ENCODE measurements at regions not wholly inside any gene's neighbourhood (a gene's known extent, or its start where the extent isn't known, plus 50 kb on each side); places are given as distances from the start of the nearest gene placed in this dataset.

DNA sequence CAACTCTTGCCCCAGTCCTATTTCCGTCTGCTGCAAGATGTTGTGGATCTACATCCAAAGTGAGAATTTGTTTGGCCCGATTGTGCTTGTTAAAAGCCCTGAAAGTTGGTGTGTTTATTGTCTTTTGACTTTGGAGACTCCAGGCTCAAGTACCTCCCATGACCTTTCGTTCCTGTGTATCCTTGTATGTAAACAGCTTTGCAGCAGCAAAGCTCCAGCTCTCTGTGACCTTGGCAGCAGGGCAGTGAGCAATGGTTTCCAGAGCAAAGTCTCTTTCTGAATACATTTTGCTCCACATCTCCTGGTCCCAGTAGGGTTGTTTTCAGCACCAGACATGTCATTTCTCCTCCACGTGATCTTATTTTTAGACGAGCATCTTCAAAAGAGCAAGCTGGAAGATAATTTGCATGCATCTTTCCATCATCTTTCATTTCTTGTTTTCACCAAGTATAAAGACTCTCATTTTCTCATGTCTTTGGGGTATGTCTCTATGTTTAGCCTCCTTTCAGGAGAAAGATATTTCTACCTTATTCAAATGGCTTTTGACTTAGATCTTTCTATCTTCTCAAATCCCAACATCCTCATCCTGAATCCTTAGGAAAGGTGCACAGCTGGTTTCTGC is 68.1 kb upstream of the ERCC6L2 start:
- TF ChIP-seq ZNF184 (tag by site-specific recombination; IDR thresholded peaks at IDR 0.05) = no peak
- TF ChIP-seq ZIC2 (tag by site-specific recombination; IDR thresholded peaks at IDR 0.05) = no peak
- TF ChIP-seq ZNF707 (tag by site-specific recombination; IDR thresholded peaks at IDR 0.05) = no peak
- no peak for TF ChIP-seq CTCF (tag by site-specific recombination; IDR thresholded peaks at IDR 0.05)
- TF ChIP-seq, protein P1, sequence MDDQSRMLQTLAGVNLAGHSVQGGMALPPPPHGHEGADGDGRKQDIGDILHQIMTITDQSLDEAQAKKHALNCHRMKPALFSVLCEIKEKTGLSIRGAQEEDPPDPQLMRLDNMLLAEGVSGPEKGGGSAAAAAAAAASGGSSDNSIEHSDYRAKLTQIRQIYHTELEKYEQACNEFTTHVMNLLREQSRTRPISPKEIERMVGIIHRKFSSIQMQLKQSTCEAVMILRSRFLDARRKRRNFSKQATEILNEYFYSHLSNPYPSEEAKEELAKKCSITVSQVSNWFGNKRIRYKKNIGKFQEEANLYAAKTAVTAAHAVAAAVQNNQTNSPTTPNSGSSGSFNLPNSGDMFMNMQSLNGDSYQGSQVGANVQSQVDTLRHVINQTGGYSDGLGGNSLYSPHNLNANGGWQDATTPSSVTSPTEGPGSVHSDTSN (CRISPR knock-in tag; IDR thresholded peaks at IDR 0.05) = no peak
- TF ChIP-seq ZNF274 (IDR thresholded peaks at IDR 0.05; ENCODE audit: low read length) = no peak
- TF ChIP-seq ZNF274 (tag by site-specific recombination; IDR thresholded peaks at IDR 0.05; ENCODE audit: borderline replicate concordance) = no peak
- TF ChIP-seq ZNF423 (tag by site-specific recombination; IDR thresholded peaks at IDR 0.05) = no peak
